Body of pancreas (tissue), 4 donors: ENCODE measurements at regions not wholly inside any gene's neighbourhood (a gene's known extent, or its start where the extent isn't known, plus 50 kb on each side); places are given as distances from the start of the nearest gene placed in this dataset.
"Not testable (repeated sequence)": the region's sequence is repeated elsewhere in the genome, so short reads cannot be mapped to it uniquely, and the experiment has no call there.

Source experiments
- ATAC-seq: fragments of 150-250 bp; one replicate; pipeline ENCODE4 v1.9.1; 2016
- DNase-seq, 4 donors: peaks; one replicate each; pipeline ENCODE4 v3.0.0-alpha.2; 2019
- H3K27ac ChIP-seq, 4 donors: fragments of 200-600 bp; sonication (generic); 1 replicate in 3 of 4; 2 replicates in 1 of 4; pipeline versions ENCODE4 v1.5.1 to v1.6.1; 2016 to 2019; ENCODE audit warnings: mild to moderate bottlenecking in 1 of 4, mixed read lengths in 1 of 4, moderate library complexity in 1 of 4
- H3K27me3 ChIP-seq, 2 donors: fragments of 200-600 bp; sonication (generic); one replicate each; pipeline ENCODE4 v1.6.0; 2016; ENCODE audit warnings: mild to moderate bottlenecking in 1 of 2
- H3K36me3 ChIP-seq, 2 donors: fragments of 200-600 bp; sonication (generic); replicated peaks in 1 of 2; 2 replicates each; pipeline ENCODE4 v1.5.1; 2016; ENCODE audit warnings: low read depth in 2 of 2; ENCODE audit not compliant: insufficient read depth in 1 of 2
- H3K4me1 ChIP-seq: fragments of 200-600 bp; sonication (generic); one replicate; pipeline ENCODE4 v1.6.0; 2016
- H3K4me3 ChIP-seq, 2 donors: fragments of 200-600 bp; sonication (generic); 1 replicate in 1 of 2; 2 replicates in 1 of 2; pipeline ENCODE4 v1.5.1; 2016 to 2019
- H3K9me3 ChIP-seq, 3 donors: fragments of 200-600 bp; sonication (generic); 1 replicate in 2 of 3; 2 replicates in 1 of 3; pipeline ENCODE4 v1.5.1; 2016
- CTCF ChIP-seq, 7 experiments: fragments of 450-650 bp in 4 of 7; fragments of 200-600 bp in 3 of 7; sonication (generic) in 3 of 7; IDR thresholded peaks; one replicate each; pipeline ENCODE4 v1.5.1; 2016 to 2019; ENCODE audit warnings: antibody characterized with exemption in 7 of 7
- POLR2A ChIP-seq, 3 donors: fragments of 450-650 bp; IDR thresholded peaks; one replicate each; pipeline ENCODE4 v1.6.1; 2016; ENCODE audit warnings: antibody characterized with exemption in 3 of 3, mild to moderate bottlenecking in 2 of 3
- WGBS, 2 donors: methylation state at CpG; one replicate each; pipeline ENCODE4 v1.1.5; 2017; 5-methylcytosine and 5-hydroxymethylcytosine counted together
- intact Hi-C: fragments of 100-400 bp; cut with DNase I; formaldehyde crosslinking; loops from one replicate; pipeline ENCODE4 v1.15.1; 2023

- intact Hi-C loops: no loop called here
- ATAC-seq (no peak), DNase-seq (no peak)
- no peaks in the 10 kb centered on the region for H3K36me3 ChIP-seq
- no peaks in the 10 kb centered on the region for H3K27me3 ChIP-seq
- TF ChIP-seq CTCF (IDR thresholded peaks at IDR 0.05) (no peak), POLR2A (IDR thresholded peaks at IDR 0.05) (no peak)
- no peak overlapping the region for H3K27ac ChIP-seq
- no peak overlapping the region for H3K4me3 ChIP-seq
- 100% methylated on average over 1 of the region's 1 CpG for WGBS, 2 donors
- H3K4me1 ChIP-seq: no peaks in the 10 kb centered on the region
- H3K9me3 ChIP-seq: no peaks in the 10 kb centered on the region
Measured at GRCh38 chr1:64401285-64401684, 68.6 kb upstream of the CACHD1 start.

- no peaks in the 10 kb centered on the region for H3K9me3 ChIP-seq
- H3K4me1 ChIP-seq: no peaks in the 10 kb centered on the region
- TF ChIP-seq CTCF (IDR thresholded peaks at IDR 0.05) (no peak), POLR2A (IDR thresholded peaks at IDR 0.05) (no peak)
- 74 to 85% methylated on average over 3 of the region's 3 CpGs for WGBS, 2 donors
- DNase-seq (no peak), ATAC-seq (no peak)
- no peak overlapping the region for H3K4me3 ChIP-seq
- intact Hi-C loops: no loop called here
- H3K27ac ChIP-seq: no peak overlapping the region
- no peaks in the 10 kb centered on the region for H3K36me3 ChIP-seq
- H3K27me3 ChIP-seq: no peaks in the 10 kb centered on the region
Measured at GRCh38 chr1:64403331-64403730, 66.6 kb upstream of the CACHD1 start.

- H3K4me3 ChIP-seq: no peak overlapping the region
- DNase-seq (no peak), ATAC-seq (no peak)
- no peaks in the 10 kb centered on the region for H3K27me3 ChIP-seq
- H3K9me3 ChIP-seq: no peaks in the 10 kb centered on the region
- H3K36me3 ChIP-seq: no peaks in the 10 kb centered on the region
- no peak overlapping the region for H3K27ac ChIP-seq
- WGBS, 2 donors: 59 to 79% methylated on average over 1 of the region's 1 CpG
- H3K4me1 ChIP-seq: no peaks in the 10 kb centered on the region
- TF ChIP-seq CTCF (IDR thresholded peaks at IDR 0.05) (no peak), POLR2A (IDR thresholded peaks at IDR 0.05) (no peak)
- intact Hi-C loops: no loop called here
Measured at GRCh38 chr1:64404202-64404601, 65.7 kb upstream of the CACHD1 start.

- TF ChIP-seq CTCF (IDR thresholded peaks at IDR 0.05) (no peak), POLR2A (IDR thresholded peaks at IDR 0.05) (no peak)
- H3K4me1 ChIP-seq: no peaks in the 10 kb centered on the region
- ATAC-seq: no peak
- no peaks in the 10 kb centered on the region for H3K9me3 ChIP-seq
- no peak for DNase-seq
- H3K4me3 ChIP-seq: no peak overlapping the region
- no peaks in the 10 kb centered on the region for H3K36me3 ChIP-seq
- H3K27ac ChIP-seq: no peak overlapping the region
- intact Hi-C loops: no loop called here
- no peaks in the 10 kb centered on the region for H3K27me3 ChIP-seq
- WGBS, 2 donors: 88 to 91% methylated on average over 1 of the region's 1 CpG
Measured at GRCh38 chr1:64405833-64406232, 64.1 kb upstream of the CACHD1 start.

- 93 to 94% methylated on average over 1 of the region's 1 CpG for WGBS, 2 donors
- Histone ChIP-seq H3K4me1 (no peaks in the 10 kb centered on the region), H3K27ac (no peak overlapping the region), H3K9me3 (no peaks in the 10 kb centered on the region), H3K27me3 (no peaks in the 10 kb centered on the region), H3K4me3 (no peak overlapping the region), H3K36me3 (no peaks in the 10 kb centered on the region)
- ATAC-seq: no peak
- DNase-seq: no peak
- TF ChIP-seq CTCF (IDR thresholded peaks at IDR 0.05) (no peak), POLR2A (IDR thresholded peaks at IDR 0.05) (no peak)
- intact Hi-C loops: no loop called here
Measured at GRCh38 chr1:64410217-64410616, 59.7 kb upstream of the CACHD1 start.

GRCh38 chr1:64414855-64415546 is 54.9 kb upstream of the CACHD1 start:
- H3K27ac ChIP-seq, ATAC-seq, H3K4me1 ChIP-seq, H3K36me3 ChIP-seq, H3K4me3 ChIP-seq, intact Hi-C loops, DNase-seq, H3K9me3 ChIP-seq, H3K27me3 ChIP-seq: not testable (repeated sequence)
- WGBS, 2 donors: 93 to 95% methylated on average over 6 to 7 of the region's 56 CpGs
